GM19395 (cell line): ENCODE measurements at regions not wholly inside any gene's neighbourhood (a gene's known extent, or its start where the extent isn't known, plus 50 kb on each side); places are given as distances from the start of the nearest gene placed in this dataset.
"Not testable (repeated sequence)": the region's sequence is repeated elsewhere in the genome, so short reads cannot be mapped to it uniquely, and the experiment has no call there.

Experiments used
- ATAC-seq: cut with Tn5 transposase; IDR thresholded peaks from one replicate; pipeline ENCODE4 v1.9.1; 2021; ENCODE audit warnings: mild to moderate bottlenecking, moderate library complexity; ENCODE audit not compliant: unreplicated experiment

DNA sequence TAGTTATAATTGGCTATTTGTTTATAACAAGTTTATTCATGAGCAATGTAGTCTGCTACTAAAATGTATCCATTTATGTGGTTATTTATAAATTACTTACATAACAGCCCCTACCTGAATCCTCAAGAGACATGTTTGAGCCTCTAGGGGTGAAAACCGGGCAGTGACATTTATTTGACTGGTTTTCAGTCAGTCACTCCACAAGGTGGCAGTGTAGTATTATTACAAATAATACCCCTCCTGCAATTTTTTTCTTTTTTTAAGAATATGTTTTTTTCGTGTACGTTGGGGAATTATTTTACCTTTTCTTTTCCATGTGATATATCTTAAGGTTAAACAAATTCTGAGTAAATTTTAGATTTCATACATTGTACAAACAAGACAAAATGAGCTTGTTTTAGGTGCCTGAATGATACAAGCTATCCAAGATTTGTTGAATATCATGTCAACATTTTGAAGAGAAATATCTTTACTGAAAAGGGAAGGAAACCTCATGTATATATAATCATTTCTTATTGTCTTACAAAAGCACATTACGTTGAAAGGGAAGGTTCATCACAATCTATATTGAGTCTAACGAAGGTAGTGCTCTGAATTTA, 598.7 kb upstream of the TECRL start:
- no peak for ATAC-seq

DNA sequence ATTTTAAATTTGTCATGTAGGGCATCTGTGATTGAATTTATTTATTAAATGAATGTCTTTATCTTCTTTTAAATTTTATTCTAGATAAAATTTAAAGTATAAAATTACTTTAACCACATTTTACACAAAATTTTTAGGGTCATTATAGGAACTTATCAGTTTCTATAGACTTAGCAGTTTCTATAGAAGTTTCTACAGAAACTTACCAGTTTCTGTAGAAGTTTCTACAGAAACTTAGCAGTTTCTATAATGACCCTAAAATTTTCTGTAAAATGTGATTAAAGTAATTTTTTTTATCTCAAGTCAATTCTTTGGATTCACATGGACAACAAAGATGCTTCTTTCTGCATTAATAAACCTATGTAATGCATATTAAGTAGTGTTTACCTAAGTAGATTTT, 565.9 kb upstream of the TECRL start:
- ATAC-seq = no peak

DNA sequence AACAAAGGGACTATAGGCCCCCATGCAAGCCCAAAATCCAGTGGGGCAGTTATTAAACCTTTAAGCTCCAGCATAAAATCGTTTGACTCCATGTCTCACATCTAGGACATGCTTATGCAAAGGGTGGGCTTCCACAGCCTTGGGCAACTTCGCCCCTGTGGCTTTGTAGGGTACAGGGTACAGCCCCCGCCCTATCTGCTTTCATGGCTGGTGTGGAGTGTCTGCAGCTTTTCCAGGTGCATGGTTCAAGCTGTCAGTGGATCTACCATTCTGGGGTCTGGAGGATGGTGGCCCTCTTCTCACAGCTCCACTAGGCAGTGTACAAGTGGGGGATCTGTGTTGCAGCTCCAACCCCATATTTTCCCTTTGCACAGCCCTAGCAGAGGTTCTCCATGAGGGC, 559.8 kb upstream of the TECRL start:
- no peak for ATAC-seq

DNA sequence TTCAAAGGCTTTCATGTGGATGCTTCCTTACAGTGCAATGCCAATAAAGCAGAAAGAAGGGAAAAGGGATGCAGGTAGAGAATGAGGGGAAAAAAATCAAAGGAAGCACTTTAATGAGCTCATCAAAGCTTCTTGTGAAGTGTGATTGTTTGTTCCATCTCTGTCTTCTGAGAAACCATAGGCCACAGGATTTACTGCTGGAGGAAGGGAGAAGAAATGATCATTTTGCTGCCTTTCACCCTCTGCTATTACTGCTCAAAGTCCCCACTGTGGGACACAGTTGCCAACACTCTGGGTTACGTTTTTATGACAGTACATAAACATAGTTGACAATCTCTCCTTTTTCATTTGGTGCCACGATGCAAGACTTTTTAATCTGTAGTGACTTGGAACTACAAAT, 558.0 kb upstream of the TECRL start:
- no peak for ATAC-seq

DNA sequence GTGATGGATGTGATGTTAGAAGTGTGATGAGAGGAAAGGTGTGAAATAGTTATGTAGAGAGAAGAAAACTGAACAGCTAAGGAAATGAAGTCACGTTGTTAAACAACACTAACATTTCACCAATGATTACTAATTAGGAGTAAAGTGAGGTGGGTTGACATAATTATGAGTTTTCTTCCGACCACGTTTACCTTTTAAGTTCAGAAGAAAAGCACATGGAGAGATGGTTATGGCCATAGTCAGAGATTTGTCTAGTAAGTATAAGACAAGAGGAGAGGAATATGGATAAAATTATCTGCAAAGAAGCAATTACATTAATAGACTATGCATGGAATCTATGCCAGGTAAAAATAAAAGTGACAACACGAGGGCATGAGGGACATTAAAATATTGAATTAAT, 551.3 kb upstream of the TECRL start:
- no peak for ATAC-seq

DNA sequence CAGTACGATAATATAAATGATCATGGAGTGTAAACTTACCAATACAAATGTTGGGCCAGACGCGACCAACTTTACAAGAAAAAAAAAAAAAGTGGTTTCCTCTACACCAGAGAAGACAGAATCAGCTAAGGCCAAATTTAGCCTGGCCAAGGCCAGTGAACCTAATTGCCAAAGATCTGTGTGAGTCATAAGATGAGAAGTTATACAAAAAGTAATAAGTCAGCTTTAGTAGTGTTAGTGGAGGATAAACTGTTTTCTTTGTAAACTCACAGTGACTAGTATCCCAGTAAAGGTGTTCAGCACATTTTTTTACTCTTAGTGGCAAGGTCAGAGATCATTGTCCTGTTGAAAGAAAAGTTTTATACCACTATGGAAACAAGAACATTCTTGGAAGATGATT, 531.4 kb upstream of the TECRL start:
- ATAC-seq = no peak

DNA sequence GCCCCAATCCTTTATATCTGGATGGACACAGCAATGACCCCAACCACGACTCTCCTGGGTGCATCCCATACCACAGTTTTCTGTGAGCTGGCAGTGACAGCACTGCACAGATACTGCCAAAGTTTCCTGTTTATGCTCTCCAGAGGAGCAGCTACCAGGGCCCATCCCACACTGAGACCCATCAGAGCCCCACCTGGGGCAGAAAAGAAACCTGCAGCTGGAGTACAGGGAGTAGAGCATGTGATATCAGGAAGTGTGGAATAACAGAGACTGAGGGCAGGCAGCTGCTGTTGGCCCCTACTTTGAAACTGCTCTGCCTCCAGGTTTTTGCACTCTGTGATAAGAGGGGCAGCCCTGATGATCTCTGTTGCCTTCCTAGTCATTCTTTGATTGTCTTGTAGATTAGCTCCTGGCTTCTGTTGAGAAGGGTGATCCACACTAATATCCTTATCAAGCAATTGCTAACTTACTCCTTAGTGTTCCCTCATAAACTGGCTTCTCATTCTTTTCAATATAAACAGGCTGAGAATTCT, 526.3 kb upstream of the TECRL start:
- ATAC-seq = no peak

DNA sequence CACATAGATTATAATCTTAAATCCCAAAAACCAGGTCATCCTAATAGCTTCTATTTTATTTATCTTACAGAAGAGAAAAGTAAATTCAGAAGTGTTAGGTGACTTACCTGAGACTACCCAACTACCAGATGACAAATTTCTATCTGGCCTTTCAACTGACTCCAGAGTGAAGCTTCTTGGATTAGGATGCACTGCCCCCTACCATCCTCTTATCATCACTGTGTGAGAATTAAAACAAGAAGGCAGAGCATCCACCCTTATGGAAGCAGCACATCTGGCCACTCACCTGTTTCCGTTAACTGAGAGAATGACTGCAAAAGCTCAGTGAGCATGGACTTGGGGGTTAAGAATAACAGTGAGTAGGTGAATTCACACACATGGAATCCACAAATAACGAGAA, 502.6 kb upstream of the TECRL start:
- no peak for ATAC-seq

DNA sequence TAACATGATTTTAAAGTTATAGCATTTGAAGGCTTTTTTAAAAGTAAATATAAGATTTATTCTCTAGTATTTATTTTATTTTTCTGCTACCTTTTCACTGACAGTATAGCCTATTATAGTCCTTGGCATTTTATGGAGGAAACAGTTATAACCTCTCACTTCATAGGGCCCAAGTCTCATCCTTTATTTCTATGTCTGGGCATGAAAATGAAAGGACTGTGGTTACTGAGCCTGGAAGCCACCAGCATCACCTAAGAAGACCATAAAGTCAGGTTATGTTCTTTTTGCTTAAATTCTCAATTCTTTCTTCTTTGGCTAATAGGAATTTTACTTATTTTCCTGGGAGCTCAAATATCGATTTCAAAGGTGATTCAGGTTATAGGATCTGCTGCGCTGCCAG, 494.7 kb upstream of the TECRL start:
- ATAC-seq = no peak

DNA sequence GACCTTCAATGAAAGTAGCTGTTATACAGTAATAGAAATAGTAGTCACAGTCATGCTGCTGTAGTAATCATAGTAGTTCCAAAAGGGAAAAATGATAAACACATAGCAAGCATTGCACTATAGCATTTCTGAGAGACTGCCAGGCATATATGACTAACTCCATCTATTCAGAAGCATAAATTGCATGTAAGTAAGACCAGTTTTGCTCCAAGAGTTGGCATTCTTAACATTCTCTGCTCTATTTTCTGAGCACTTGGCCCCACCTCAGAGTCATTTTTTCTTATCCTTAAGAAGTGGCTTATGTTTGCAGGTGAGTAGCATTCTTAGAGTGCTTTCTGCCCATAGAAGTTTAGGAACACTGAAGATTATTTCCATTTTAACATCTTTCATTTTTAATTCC, 490.3 kb upstream of the TECRL start:
- ATAC-seq = no peak

DNA sequence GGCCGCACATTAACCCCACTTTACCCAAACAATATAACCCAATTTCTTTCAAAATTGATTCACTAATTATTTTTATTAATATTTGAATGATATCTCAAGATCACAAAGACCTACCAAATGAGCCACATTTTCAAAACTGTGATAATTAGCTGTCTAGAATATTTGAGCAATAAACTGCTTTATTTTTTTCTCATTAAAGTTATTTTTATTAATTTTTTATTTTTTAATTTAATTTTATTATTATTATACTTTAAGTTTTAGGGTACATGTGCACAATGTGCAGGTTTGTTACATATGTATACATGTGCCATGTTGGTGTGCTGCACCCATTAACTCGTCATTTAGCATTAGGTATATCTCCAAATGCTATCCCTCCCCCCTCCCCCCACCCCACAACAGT, 489.8 kb upstream of the TECRL start:
- not testable (repeated sequence) for ATAC-seq

DNA sequence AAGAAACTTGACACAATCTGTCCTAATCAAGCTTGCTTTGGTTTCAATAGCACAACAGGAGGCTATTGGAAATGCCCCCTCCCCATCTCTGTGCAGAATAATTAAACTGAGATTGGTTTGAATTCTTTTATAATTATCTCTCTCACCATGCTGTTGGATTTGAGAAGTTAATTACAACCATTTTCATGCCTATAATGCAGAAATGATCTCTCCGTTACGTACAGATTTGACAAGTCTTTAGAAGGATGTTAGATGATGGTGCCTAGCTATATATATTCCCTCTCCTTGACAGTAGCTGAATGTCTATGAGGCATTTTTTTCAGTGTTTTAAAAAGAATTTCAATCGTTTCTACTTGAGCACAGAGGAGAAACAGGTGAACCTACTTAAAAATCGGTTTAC, 488.4 kb upstream of the TECRL start:
- no peak for ATAC-seq

DNA sequence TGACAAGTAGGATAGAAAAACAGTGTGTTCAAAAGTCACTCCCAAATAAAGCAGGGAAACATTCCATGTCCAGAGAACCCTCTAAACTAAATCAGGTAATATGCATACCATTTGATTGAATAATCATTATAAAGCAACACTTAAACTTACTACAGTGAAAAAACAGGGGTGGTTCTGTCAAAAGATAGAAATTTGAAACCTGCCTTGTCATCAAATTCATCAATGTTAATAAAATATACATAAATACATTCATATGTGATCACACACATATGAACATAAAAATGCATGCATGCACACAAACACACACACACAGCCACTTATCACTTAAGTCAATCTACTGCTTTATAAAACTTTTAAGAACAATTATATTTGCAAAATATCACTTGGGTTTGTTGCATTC, 485.8 kb upstream of the TECRL start:
- ATAC-seq = no peak

DNA sequence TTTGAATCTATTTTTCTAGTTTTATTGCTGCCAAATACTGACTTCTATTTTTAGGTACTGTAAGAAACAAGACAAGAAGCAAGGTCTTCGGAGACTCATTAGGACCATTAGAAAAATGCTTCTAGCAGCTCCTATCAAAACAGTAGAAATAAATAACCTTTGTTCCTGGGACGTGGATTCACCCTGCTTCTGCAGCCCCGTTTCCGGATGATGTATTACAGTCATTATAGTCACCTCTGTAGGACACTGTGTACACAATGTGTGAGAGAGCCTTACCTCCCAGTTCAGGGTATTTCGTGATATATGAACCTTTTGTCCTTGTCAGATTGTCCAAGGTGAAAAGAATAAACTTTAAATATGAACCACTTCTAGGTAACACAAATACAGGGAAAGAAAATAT, 484.0 kb upstream of the TECRL start:
- no peak for ATAC-seq

DNA sequence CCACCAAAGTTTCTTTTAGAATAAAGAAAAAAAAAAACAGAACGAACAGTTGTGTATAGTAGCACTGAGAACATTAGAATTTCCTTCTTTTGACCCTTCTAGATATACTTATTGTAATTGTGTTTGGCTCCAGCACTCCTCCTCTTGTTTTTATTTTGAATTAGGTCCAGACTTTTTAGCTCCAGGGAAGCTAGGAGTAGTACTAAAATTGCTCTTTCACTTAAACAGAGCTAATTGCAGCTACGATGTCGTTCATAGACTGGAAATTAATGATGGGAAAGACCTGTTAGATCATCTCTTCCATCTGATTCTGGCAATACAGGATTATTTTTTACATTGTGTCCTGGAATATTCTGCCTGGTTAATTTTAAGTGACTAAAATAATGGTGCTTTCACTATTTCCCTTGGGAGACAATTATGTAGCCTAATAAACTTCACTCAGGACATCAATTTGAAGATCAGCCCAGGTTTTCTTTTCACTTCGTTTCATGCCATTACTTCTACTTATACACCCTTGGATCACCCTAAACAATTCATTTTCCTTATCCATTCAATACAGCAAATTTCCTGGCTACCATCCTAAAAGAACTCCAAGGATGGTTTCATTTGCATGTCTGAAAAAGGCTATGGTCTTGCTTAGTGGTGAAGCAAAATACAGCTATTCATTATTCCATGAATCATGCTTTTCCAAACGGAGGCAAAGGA, 480.8 kb upstream of the TECRL start:
- ATAC-seq = no peak

DNA sequence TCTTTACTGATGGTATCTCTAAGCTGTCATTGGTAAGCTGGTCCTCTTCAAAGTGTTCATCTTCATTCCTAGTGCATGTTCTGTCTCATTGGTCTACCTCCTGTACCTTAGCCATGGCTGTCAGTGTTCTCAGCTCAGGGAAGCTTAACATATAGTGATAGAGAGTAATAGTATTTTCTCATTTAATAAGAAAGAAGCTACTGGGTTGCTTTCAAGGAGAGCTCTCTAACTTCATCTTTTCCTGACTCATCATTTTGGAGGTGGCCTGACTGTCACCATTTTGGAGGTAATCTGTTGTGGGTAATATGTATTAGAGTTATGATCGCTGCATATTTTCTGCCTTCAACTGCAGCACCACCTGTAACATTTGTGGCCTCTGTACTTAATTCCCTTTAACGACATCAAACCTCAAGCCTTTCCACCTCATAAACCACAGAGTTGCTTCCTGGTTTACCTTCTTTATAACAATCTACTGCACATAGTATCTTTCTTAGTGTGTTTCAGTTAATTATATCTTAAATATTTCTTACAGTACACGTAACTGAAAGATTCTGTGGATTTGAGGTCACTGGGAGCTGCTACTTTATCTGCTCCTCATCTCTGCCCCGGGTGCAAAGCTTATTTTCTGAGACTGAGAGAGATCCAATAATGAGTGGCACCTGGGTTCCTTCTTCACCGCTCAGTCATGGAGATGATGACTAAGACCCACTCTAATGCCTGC, 474.0 kb upstream of the TECRL start:
- ATAC-seq = no peak

DNA sequence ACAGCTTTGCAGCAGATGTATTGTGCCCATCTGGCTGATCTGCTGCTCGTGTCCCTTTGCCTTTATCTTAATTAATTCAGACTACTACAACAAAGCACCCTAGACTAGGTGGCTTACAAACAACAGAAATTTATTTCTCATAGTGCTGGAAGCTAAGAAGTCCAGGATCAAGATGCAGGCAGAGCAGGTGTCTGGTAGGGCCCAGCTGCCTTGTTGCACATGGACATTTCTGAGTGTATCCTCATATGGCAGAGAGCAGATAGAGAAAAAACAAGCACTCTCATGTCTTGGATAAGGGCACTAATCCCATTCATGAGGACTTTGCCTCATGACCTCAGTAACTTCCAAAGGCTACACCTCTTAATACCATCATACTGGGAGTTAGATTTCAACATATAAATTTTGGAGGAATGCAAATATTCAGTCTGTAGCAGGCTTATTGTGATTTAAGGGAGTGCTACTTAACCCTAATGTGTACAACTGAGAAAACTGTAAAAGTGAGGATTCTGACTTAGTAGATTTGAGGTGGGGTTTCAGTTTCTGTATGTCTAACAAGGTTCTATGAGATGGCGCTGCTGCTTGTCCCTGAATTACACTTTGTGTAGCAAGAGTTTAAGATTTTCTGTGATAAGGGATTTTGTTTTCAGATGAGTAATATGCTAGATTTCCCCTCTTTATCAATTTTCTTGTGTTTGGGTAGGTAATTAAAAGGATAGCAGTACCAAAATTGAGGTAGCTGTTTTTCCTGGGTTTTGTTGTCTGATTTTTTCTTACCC, 473.2 kb upstream of the TECRL start:
- no peak for ATAC-seq

DNA sequence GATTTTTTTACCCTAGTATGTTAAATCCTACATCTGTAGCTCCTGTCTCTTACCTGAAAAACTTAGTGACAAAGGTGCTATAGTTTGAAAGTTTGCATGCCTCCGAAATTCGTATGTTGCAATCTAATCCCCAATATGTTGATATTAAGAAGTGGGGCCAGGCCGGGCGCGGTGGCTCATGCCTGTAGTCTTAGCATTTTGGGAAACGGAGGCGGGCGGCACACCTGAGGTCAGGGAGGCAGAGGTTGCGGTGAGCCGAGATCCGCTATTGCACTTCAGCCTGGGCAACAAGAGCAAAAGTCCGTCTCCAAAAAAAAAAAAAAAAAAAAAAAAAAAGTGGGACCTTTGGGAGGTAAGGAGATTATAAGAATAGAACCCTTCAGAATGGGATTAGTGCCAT, 471.3 kb upstream of the TECRL start:
- ATAC-seq = no peak

DNA sequence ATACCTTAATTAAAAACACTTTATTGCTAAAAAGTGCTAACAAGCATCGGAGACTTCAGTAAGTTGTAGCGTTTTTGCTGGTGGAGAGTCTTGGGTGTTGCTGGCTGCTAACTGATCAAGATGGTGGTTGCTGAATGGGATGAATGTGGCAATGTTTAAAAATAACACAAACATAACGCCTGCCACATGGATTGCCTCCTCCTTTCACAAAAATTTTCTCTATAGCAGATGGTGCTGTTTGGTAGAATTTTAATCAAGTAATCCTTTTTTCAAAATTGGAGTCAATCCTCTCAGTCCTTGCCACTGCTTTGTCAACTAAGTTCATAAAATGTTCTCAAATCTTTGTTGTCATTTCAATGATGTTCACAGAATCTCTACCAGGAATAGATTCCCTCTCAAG, 466.8 kb upstream of the TECRL start:
- ATAC-seq = no peak

DNA sequence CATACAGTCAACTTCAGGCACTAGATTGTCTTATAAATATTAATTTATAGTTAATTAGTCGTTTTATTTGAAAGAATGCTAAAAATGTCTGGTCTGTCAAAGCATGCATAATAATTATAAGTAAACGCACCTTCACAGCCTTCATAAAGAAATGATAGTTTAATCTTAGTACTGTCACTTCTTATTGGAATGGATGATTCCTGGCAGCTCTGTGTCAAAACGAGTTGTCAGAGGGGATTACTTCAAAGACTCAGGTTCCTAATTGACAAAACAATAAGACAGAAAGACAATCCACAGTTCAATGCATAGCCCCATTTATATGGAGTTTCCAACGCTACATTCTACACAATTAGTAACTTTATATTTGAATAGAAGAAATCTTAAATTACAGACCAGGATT, 461.3 kb upstream of the TECRL start:
- no peak for ATAC-seq

DNA sequence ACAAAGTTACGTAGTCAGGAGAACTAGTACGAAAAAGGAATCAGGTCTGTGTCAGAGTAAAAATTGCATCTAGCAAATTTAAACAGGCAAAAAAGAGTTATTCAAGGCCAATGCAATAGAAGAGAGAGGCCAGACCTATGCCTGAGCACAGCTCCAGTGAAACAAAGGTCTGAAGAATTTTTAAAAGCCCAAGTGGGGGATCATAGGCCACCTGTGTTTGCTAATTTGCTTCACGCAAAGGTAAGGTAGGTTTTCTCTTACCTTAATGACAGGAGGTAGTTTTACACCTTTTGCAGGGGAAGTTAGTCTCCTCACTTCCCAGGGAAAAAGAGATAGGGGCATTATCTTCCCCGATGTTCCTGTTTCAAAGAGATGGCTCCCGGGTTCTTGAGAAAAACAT, 448.6 kb upstream of the TECRL start:
- ATAC-seq = no peak
